Astrocyte of the spinal cord (primary cell): ENCODE measurements at regions not wholly inside any gene's neighbourhood (a gene's known extent, or its start where the extent isn't known, plus 50 kb on each side); places are given as distances from the start of the nearest gene placed in this dataset.
A peak's percentile ranks its signal among the peaks of the same experiment; 100 is the strongest.

ENCODE experiments used
- DNase-seq: peaks from one replicate; pipeline ENCODE4 v3.0.0; 2011; ENCODE audit warnings: low read depth, low spot score
- H3K4me3 ChIP-seq: 2 replicates; pipeline ENCODE4 v1.5.1; 2011; ENCODE audit warnings: low read depth, mild to moderate bottlenecking, low read length, moderate library complexity
- CTCF ChIP-seq: IDR thresholded peaks from 2 replicates; pipeline ENCODE4 v1.5.1; 2012; ENCODE audit warnings: low read depth, mild to moderate bottlenecking, low read length, inconsistent platforms
- in situ Hi-C: cut with HindIII; loops from 2 replicates; pipeline ENCODE4 v1.10.0; 2017; ENCODE audit warnings: low sequenced_read_pairs

GRCh38 chr2:200064879-200065278 lies 109.5 kb downstream of the MAIP1 start:
- no peak for TF ChIP-seq CTCF
- in situ Hi-C loops: no loop called here
- DNase-seq: no peak
- no peak overlapping the region for H3K4me3 ChIP-seq

DNA sequence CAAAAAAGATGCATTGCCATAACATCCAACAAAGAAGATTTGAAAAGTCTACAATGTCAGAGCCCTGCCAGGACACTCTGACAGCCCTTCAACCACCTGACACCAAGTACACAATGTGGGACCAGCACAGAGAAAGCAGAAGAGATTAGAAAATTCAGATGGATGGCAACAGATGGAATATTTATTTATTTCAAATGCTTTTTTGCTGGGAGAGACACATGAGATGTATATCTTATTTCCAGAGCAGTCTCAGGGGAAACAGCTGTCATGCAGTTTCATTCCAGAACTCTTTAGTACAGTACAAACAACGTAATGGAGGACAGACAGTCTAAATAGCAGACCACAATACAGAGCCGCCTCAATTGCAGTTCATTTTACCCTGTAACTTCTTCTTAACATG lies 110.1 kb downstream of the MAIP1 start:
- no peak overlapping the region for H3K4me3 ChIP-seq
- no peak for TF ChIP-seq CTCF
- no peak for DNase-seq
- in situ Hi-C loops: no loop called here

GRCh38 chr2:200066417-200066816 lies 111.0 kb downstream of the MAIP1 start:
- no peak for TF ChIP-seq CTCF
- H3K4me3 ChIP-seq: no peak overlapping the region
- no peak for DNase-seq
- in situ Hi-C loops: no loop called here

- no peak for TF ChIP-seq CTCF
- DNase-seq: no peak
- no peak overlapping the region for H3K4me3 ChIP-seq
- in situ Hi-C loops: no loop called here
Observed at GRCh38 chr2:200068642-200069041, 113.3 kb downstream of the MAIP1 start.

DNA sequence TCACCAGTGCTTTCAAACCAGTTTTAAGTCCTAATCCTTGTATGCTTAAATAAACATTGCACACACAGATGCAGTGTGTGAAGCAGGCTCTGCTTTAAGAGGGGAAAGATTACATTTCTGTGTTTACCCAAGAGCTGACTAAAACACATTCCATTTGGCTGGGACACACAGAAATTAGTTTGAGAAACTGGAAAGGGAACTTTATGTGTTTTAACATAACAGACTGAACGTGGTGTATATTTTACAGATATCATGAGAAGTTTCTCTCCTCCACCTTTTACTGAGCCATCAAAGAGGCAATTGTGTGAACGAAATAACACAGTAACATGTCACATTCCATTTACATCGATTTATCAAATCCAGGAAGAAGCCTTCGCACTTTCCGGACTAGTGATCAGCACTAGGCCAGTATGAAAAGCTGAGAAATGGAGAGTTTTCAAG lies 121.8 kb downstream of the MAIP1 start:
- peak; percentile 84 for DNase-seq
- H3K4me3 ChIP-seq: no peak overlapping the region
- in situ Hi-C loops: no loop called here
- TF ChIP-seq CTCF: no peak

DNA sequence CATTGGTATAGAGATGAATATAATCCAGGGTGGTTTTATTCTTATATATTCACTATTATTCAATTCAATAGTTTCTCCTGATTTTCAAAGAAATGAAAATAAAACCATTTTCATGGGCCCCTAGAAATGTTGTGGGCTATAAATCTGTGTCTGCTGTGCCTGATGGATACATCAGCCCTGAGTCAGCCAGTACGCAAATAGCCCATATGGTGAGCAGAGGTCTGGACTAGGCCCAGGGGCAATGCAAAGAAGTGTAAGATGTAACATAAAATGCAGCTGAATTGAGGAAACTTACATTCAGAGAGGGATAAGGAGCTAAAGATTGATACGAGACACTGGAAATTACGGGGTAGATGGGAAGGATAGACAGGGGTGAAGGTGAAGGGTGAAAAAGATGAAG lies 122.5 kb downstream of the MAIP1 start:
- peak; percentile 40 for DNase-seq
- in situ Hi-C loops: no loop called here
- no peak overlapping the region for H3K4me3 ChIP-seq
- no peak for TF ChIP-seq CTCF

DNA sequence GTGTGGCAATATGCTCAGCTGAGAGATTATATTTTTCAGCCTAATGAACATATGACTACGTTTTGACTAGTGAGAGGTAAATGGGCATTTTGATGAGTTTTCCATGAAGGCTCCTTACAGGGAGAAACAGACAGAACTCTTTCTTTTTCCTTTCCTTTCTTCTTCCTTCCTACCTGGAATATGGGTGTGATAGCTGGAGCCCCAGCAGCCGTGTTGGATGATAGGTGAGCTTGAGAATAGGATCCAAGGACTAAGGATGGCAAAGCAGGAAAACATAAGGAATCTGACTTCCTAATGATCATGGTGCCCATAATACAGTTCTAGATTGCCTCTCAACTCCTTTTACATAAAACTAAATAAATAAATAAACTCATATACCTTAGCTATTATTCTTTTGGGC lies 124.0 kb downstream of the MAIP1 start:
- no peak for DNase-seq
- H3K4me3 ChIP-seq: no peak overlapping the region
- no peak for TF ChIP-seq CTCF
- in situ Hi-C loops: no loop called here
